Fibroblast of villous mesenchyme (primary cell): ENCODE measurements at regions not wholly inside any gene's neighbourhood (a gene's known extent, or its start where the extent isn't known, plus 50 kb on each side); places are given as distances from the start of the nearest gene placed in this dataset.

Experiments used
- DNase-seq: peaks from one replicate; pipeline ENCODE4 v3.0.0-alpha.2; 2010; ENCODE audit warnings: low read depth
- H3K4me3 ChIP-seq: 2 replicates; pipeline ENCODE4 v1.5.1; 2011; ENCODE audit warnings: low read depth, mild to moderate bottlenecking, low read length
- CTCF ChIP-seq: IDR thresholded peaks from 2 replicates; pipeline ENCODE4 v1.5.1; 2012; ENCODE audit warnings: low read depth, mild to moderate bottlenecking, low read length; ENCODE audit not compliant: insufficient read depth

GRCh38 chr1:199335496-199335895 is 692.0 kb upstream of the NR5A2 start:
- peak; percentile 4 for DNase-seq
- no peak overlapping the region for H3K4me3 ChIP-seq
- no peak for TF ChIP-seq CTCF

- no peak overlapping the region for H3K4me3 ChIP-seq
- no peak for TF ChIP-seq CTCF
- DNase-seq, result no peak
Measured at GRCh38 chr1:199336745-199337640, 690.5 kb upstream of the NR5A2 start.

GRCh38 chr1:199338760-199339159 is 688.8 kb upstream of the NR5A2 start:
- DNase-seq, result no peak
- TF ChIP-seq CTCF, result no peak
- H3K4me3 ChIP-seq, result no peak overlapping the region

- DNase-seq, result no peak
- H3K4me3 ChIP-seq, result no peak overlapping the region
- no peak for TF ChIP-seq CTCF
Measured at GRCh38 chr1:199352351-199352750, 675.2 kb upstream of the NR5A2 start.

GRCh38 chr1:199353906-199354305 is 673.6 kb upstream of the NR5A2 start:
- no peak for DNase-seq
- no peak overlapping the region for H3K4me3 ChIP-seq
- TF ChIP-seq CTCF, result no peak

- TF ChIP-seq CTCF, result no peak
- peak; percentile 24 for DNase-seq
Measured at GRCh38 chr1:199356561-199356960, 670.9 kb upstream of the NR5A2 start.

More at GRCh38 chr1:199356561-199356960, 670.9 kb upstream of the NR5A2 start:
- H3K4me3 ChIP-seq, result no peak overlapping the region
